ENCODE measurements at regions not wholly inside any gene's neighbourhood (a gene's known extent, or its start where the extent isn't known, plus 50 kb on each side); places are given as distances from the start of the nearest gene placed in this dataset.

GRCh38 chr4:20638825-20639224 lies 61.4 kb upstream of the PACRGL start:
- TF ChIP-seq CTCF (IDR thresholded peaks at IDR 0.05) (no peak), POLR2A (IDR thresholded peaks at IDR 0.05) (no peak)
